DMS114 treated with DMSO at 0.1 percent for 48 hours (cell line): ENCODE measurements at regions not wholly inside any gene's neighbourhood (a gene's known extent, or its start where the extent isn't known, plus 50 kb on each side); places are given as distances from the start of the nearest gene placed in this dataset.

ENCODE experiments used
- DNase-seq: peaks from one replicate; lab custom pipeline; 2025; ENCODE audit not compliant: unreplicated experiment; lab: John Stamatoyannopoulos, UW

DNA sequence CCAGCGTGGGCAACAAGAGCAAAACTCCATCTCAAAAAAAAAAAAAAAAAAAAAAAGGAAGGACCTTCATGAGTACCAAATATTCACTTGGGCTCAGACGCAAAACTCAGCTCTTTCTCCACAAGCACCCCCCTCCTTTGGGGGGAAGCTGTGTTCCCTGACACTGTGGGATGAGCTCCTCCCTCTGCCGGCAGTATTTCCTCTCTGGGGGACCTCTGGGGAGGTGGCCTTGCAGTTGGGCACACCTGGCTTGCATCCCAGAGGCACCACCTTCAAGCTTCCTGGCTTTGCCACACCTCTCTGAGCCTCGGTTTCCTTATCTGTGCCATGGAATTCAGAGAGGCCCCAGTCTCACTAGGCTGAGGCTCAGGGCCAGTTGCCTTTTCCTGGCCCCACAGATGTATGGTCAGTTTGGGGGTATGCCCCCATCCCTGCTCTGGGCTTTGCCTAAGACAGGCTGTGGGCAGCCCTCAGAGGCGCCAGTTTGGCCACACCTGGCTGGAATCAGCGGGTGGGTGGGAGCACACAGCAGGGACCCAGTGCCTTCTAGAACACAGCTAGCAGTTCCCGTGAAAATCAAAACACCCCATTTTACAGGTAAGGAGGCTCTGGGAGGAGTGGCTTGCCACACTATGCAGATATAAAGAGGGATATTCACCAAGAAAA is 157.5 kb upstream of the IER5L start:
- no peak for DNase-seq

- DNase-seq = peak; percentile 7
Observed at GRCh38 chr9:129334105-129334935, 156.3 kb upstream of the IER5L start.

- DNase-seq = no peak
Observed at GRCh38 chr9:129333617-129334104, 155.6 kb upstream of the IER5L start.

- DNase-seq = no peak
Observed at GRCh38 chr9:129332581-129332980, 154.5 kb upstream of the IER5L start.

GRCh38 chr9:129331772-129332500 is 153.9 kb upstream of the IER5L start:
- DNase-seq = no peak

- no peak for DNase-seq
Observed at GRCh38 chr9:129331493-129331765, 153.4 kb upstream of the IER5L start.

GRCh38 chr9:129330711-129331492 is 152.8 kb upstream of the IER5L start:
- no peak for DNase-seq

- DNase-seq = no peak
Observed at GRCh38 chr9:129328355-129329042, 150.4 kb upstream of the IER5L start.

DNA sequence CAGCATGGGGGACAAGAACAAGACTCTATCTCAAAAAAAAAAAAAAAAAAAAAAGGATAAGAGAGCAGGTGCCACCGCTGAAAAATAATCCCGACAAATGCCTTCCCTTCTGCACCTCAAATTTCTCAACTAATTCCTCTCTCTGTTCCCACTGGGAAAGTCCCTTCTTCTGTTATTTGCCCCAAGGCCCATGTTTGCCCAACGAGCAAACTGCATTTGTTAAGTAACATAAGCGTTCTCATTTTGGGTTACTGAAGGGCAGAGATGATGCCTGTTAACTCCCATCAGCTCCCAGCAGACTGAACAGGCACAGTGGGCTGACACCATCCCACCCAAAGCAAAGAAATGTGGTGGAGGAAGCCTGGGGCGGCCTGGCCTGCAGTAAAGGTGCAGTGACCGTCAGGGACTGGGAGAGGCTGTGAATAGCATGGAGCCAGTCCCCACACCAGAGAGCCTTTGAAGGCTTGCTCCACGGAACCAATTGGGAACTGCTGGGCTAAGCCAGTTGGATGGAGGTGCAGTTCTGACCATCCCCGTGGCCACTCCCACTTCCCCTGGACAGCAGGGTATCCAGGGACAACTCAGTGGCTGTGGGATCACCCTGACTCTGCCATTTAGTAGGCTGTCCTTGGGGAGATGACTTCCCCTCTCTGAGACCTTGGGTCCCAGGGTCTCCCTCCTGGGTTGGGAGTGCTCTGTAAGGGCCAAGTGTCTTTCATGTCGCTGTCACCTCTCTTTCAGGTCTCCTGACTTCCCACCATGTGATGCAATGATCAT is 149.7 kb upstream of the IER5L start:
- DNase-seq = no peak

DNA sequence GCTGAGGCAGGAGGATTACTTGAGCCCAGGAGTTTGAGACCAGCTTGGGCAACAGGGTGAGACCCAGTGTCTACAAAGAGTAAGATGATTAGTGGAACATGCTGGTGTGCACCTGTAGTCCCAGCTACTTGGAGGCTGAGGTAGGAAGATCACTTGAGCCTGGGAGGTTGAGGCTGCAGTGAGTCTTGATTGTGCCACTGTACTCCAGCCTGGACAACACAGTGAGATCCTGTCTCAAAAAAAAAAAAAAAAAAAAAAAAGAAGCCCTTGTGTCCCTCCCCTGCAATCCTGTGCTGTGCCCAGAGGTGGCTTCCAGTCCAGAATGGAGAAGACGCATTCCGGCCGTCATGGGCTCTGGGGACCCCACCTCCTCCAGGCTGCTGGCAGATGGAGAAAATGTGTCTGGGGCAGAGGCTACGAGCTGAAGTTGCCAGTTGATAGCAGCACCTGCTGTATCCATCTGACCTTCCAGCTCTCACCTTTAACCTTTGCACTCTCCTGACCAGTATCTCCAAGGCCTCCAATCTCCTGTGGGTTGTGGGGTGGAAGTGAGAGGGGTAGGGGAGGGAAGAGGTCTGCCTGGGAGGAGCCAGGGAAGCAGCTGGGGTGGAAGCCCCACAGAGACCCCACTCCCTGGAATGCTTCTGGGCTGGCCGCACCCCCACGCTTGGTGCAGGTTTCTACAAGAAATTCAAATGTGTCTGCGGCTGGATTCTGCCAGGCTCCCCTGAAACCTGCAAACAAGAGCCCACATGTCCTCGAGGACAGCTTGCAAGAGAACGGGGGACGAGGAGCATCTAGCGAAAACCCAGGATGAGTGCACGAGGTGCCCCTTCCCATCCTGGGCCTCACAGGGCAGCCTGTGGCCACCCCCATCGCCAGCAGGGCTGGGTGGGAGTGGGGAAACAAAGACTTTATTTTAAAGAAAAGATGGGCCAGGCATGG is 148.3 kb upstream of the IER5L start:
- no peak for DNase-seq

DNA sequence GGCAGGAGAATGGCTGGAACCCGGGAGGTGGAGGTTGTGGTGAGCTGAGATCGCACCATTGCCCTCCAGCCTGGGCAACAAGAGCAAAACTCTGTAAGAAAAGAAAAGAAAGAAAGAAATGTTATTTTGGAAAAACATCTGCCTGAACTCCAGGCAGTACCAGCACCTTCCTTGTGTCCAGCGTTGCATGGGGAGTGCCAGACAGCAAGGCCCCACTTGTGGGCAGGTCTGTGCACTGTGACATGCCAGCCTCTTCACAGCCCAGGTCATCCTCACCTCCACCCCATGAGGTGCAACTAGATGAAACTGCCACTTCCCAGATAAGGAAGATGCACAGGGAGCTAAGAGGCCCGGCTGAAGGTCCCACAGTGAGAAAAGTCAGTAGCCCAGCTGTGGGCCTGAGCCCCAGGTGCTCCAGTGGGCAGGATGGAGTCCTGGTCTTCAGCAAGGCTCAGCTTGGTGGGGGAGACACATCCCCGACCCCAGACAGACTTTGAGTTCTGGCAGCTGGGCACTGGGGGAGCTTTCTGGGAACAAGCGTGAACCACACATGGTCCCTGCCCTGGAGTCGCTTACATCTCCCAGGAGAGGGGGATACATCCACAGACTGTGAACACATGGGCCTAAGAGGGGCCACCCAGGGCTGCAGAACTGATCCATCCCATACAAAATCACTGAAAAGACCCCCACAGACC is 146.9 kb upstream of the IER5L start:
- no peak for DNase-seq

DNA sequence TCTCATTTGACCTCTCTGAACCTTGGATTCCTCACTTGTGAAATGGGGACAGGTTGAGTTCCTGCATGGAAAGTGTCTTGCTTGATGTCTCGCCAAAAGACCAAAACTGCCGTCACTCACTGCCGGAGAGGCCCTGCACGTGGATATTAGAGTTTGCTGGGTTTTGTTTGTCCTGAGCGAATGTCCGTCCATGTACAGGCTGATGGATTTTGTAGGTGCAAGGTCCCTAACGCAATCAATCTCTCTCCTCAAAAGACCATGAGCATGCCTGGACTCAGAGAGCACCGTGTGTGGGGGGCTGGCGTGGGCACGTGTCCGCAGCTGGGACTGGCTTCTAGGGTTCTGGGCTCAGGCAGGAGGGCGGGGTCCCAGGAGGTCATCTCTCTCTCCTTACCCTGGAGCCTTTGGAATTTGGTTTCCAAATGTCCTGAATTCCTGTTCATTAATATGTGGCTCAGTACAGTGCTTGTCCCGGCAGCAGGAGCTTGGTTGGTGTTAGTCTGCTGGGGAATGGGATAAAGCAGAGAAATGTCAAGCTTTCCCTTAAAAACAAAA is 146.0 kb upstream of the IER5L start:
- no peak for DNase-seq

DNA sequence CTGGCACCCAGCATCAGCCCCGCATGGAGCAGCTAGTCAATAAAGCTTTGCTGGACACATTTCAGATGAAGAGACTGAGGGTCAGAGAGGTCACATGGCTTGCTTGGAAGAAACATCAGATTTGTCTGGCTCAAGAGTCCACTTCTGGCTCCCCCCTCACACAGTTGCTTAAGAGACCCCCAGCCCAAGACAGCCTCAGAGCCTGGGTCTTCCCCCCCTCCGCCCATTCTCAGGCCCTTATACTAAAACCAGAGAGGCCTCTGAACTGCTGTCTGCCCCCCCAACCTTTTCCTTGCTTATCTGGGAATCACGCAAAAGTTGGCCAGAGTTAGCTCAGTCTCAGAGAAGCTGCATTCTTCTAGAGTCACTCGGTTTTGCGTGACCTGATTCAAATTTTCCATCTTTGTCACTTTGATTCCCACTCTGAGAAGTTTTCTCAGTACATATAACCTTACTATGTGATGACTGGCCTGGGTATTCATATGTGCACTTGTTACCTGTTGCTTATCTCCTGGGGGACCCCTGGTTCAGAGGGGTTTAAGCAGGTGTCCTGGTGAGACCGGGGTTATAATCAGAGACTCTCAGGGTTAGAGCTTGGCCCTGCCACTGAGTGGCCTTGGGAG is 145.4 kb upstream of the IER5L start:
- DNase-seq = no peak

- no peak for DNase-seq
Observed at GRCh38 chr9:129322641-129323375, 144.7 kb upstream of the IER5L start.

- no peak for DNase-seq
Observed at GRCh38 chr9:129322022-129322621, 144.1 kb upstream of the IER5L start.

- no peak for DNase-seq
Observed at GRCh38 chr9:129321286-129322021, 143.4 kb upstream of the IER5L start.
